ENCODE measurements at regions not wholly inside any gene's neighbourhood (a gene's known extent, or its start where the extent isn't known, plus 50 kb on each side); places are given as distances from the start of the nearest gene placed in this dataset.
"Not testable (repeated sequence)": the region's sequence is repeated elsewhere in the genome, so short reads cannot be mapped to it uniquely, and the experiment has no call there.

DNA sequence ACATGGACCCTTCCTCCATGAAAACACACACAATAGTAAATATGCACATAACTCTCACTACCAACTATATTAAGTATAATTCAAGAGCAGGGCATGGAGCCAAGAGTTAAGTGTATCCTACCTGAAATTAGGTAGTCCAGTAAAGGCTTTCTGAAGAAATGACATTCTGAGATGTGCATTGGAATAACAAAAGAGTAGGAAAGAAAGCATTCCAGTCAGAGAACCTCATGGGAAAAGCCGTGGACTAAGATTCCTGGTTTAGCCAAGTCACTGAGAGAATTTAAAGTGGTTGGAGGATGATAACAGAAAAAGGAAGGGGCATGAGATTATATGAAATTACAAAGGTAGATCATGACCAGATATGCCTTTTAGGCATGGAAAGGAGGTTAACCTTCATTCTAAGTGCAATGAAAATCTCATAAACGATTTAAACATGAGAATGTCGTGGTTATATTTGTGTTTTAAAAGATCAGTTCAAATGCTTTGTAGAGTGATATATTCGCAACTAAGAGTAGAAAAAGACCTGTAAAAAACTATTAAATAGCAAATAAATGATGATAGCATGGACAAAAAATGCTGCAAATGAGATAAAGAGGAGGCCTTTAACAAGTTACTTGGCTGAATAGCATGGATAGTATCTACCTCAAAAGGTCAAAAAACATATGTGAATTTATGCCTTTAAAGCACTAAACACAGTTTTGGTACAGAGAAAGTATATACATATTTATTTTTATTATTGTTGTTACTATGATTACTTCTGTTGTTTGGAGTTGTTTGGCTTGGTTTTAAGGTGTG lies 767.4 kb upstream of the GHITM start:
- DNase-seq = no peak

- DNase-seq = no peak
Measured at GRCh38 chr10:83372646-83373045, 766.7 kb upstream of the GHITM start.

DNA sequence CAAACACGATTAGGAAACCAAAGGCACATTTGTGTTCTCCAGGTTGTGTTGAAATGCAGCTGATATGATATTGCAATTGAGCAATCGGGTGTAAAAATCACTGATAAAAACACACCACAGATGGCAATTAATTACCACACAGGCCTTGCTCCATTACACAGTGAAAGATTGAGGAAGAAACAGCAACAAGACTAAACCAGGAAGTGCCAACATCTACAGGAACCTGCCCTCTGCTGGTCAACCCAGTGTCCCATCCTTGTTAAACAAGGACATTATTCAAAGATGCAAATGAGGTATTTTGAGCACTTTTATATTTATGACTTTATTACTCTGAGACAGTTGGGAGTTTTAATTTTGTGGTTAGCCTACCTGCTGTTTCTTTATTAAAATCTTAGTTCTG lies 765.6 kb upstream of the GHITM start:
- no peak for DNase-seq

DNA sequence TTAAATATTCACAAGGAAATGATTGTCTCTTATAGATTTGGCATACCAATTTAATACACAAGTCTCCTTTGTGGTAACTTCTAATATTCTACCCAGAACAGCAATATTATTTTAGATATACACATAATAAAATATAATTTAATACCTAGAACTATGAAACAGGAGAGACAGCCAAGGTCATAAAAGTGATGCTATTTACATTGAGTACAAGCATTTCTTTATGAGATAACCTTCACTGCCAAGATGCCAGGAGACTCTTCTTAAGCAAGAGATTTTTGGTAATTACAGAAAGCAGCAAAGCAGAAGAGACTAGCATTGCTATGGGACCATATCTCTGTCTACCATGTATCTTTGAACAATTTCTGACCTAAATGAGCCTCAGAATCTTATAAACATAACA lies 764.6 kb upstream of the GHITM start:
- DNase-seq = no peak

- DNase-seq = no peak
Measured at GRCh38 chr10:83375274-83375673, 764.0 kb upstream of the GHITM start.

DNA sequence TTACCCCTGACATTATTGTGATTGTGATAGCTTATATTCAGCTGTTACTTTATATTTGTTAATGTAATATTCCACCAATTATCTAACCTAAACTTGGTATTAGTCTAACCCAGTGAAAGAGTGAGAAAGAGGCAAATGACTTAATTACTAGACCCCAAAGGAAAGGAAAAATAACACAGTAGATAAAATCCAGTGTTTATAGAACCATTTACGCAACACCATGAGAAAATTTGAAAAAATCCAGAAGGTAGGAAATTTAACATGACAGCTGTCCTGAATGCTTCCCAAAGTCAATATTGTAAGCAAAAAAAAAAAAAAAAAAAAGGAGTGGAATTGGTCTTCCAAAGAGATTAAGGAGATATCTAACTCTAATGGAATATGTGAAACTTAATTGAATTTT lies 741.5 kb upstream of the GHITM start:
- DNase-seq = no peak

DNA sequence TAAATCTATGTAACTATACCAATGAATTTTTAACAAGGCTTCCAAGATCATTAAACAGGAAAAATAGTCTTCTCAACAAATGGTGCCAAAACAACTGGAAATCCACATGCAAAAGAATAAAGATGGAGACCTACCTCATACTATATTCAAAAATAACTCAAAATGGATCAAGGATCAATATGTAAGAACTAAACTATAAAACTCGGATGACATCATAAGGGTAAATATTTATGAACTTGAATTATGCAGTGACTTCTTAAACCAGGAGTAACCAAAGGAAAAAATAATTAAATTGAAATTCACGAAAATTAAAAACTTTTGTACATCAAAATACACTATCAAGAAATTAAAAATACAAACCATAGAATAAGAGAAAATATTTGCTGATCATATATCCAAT lies 728.7 kb upstream of the GHITM start:
- no peak for DNase-seq

DNA sequence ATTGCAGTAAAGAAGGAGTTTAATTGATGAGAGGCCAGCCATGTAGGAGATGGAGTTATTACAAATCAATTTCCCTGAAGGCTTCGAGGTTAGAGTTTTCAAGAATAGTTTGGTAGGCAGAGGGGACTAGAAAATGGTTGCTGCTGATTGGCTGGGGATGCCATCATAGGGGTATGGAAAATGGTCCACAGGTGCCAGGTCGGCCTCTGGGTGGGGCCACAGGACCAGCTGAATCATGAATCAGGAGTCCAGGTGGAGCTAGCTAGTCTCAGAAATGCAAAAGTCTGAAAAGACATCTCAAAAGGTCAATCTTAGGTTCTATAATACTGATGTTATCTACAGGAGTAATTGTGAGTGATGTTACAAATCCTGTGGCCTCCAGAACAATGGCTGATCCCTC lies 714.0 kb upstream of the GHITM start:
- no peak for DNase-seq

GRCh38 chr10:83427101-83427500 lies 712.2 kb upstream of the GHITM start:
- DNase-seq = no peak

GRCh38 chr10:83432261-83433045 lies 706.9 kb upstream of the GHITM start:
- DNase-seq = no peak

GRCh38 chr10:83433705-83434104 lies 705.6 kb upstream of the GHITM start:
- no peak for DNase-seq

DNA sequence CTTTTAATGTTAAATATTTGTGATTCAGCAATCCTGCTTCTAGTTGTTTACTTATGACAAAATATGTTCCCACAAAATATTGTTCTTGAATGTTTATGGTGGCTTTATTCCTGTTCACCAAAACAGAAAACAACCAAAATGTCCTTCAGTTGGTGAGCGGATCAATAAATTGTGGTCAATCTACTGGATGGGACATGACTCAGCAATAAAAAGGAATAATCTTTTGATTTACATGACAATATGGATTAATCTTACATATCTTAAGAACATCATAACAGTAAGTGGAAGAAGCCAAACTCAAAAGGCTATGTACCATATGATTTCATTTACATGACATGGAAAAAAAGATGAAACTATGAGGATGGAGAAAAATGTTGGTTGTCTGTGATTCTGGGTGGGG lies 691.3 kb upstream of the GHITM start:
- no peak for DNase-seq

- DNase-seq = no peak
Measured at GRCh38 chr10:83458611-83459010, 680.7 kb upstream of the GHITM start.

GRCh38 chr10:83459124-83459523 lies 680.2 kb upstream of the GHITM start:
- DNase-seq = no peak

DNA sequence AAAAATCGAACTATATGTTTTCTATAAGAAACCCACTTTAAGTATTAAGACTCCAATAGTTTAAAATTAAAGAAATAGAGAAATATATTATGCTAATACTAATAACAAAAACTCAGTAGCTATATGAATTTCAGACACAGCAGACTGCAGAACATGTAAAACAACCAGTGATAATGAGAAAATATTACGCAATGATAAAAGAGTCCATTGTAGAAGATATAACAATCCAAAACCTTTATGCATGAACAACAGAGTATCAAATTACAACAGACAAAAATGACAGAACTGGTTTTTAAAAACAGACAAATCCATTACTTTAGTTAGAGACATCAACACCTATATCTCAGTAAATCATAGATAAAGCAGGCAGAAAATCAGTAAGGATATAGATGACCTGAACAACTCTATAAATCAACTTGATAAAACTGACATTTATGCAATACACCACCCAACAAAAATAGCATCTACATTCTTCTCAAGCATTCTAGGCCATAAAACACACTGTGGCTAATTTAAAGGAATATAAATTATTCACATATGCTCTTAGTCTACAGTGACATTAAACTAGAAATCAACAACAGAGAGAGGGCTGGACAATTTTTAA lies 669.5 kb upstream of the GHITM start:
- DNase-seq = no peak

GRCh38 chr10:83476211-83476610 lies 663.1 kb upstream of the GHITM start:
- DNase-seq = no peak

- no peak for DNase-seq
Measured at GRCh38 chr10:83489161-83489560, 650.1 kb upstream of the GHITM start.

DNA sequence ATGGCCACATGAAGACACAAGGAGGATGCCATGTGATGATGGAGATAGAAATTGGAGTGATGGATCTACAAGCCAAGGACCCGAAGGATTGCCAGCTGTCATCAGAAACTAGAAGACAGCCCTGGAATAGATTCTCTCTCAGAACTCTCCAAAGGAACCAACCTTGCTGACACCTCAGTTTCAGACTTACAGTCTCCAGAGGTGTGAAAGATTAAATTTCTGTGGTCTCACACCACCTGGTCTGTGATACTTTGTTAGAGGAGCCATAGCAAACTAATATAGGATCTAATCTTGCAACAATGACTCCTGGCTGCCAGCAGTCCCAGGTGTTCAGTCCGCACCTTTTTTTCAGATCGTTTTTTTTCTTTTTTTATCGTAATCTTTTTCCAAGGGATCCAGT lies 647.3 kb upstream of the GHITM start:
- DNase-seq = no peak

DNA sequence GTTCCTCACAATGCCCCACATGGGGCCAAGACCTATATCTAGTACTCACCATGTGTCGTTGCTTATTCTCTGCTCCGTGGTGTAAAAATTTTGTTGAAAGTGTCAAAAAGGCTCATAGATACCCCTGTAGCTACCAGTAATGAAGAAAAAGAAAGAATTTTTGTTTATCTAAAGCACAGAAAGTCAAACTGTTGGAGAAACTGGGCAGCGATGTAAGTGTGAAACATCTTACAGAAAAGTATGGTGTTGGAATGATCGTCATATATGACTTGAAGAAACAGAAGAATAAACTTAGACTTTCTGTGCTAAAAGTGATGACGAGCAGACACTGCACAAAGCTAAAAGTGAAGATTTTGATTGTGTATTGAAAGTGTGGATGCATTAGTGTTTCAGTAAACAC lies 626.6 kb upstream of the GHITM start:
- no peak for DNase-seq

DNA sequence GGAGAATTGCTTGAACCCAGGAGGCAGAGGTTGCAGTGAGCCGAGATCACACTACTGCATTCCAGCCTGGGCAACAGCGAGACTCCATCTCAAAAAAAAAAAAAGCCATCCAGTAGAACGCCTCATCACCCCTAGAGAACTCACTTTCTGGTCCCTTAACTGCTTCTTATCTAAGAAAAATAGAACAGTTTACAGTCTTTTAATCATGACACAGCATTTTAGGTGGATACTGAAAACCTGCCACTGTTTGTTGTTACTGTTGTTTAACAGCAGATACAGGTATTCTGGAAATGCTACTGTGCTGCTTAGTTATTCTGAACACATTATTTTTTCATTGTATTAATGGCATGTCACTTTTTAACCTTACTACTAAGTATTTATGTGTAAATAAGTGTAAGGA lies 624.3 kb upstream of the GHITM start:
- no peak for DNase-seq

- no peak for DNase-seq
Measured at GRCh38 chr10:83516788-83517187, 622.5 kb upstream of the GHITM start.

GRCh38 chr10:83517456-83517855 lies 621.9 kb upstream of the GHITM start:
- DNase-seq = no peak

GRCh38 chr10:83518779-83519178 lies 620.5 kb upstream of the GHITM start:
- no peak for DNase-seq

GRCh38 chr10:83520386-83520785 lies 618.9 kb upstream of the GHITM start:
- not testable (repeated sequence) for DNase-seq

Data from NCI-H2081 treated with DMSO at 0.1 percent for 48 hours (cell line).